ENCODE measurements at regions not wholly inside any gene's neighbourhood (a gene's known extent, or its start where the extent isn't known, plus 50 kb on each side); places are given as distances from the start of the nearest gene placed in this dataset.

GRCh38 chr9:118268046-118268445, 563.8 kb downstream of the TLR4 start:
- TF ChIP-seq CTCF (IDR thresholded peaks at IDR 0.05; ENCODE audit: poor library complexity, severe bottlenecking): no peak
- TF ChIP-seq POLR2AphosphoS5 (IDR thresholded peaks at IDR 0.05): no peak
- TF ChIP-seq EP300 (conservative IDR thresholded peaks at IDR 0.05; ENCODE audit: poor library complexity, severe bottlenecking): no peak
- TF ChIP-seq MXI1 (conservative IDR thresholded peaks at IDR 0.05; ENCODE audit: poor library complexity, severe bottlenecking): no peak
- no peak for TF ChIP-seq RAD21 (conservative IDR thresholded peaks at IDR 0.05)
- TF ChIP-seq REST (IDR thresholded peaks at IDR 0.05; ENCODE audit: borderline replicate concordance): no peak
- no peak for TF ChIP-seq TAF1 (IDR thresholded peaks at IDR 0.05; ENCODE audit: low read depth)
- TF ChIP-seq EZH2 (IDR thresholded peaks at IDR 0.05; ENCODE audit: borderline replicate concordance, insufficient read depth, low read length, poor library complexity, severe bottlenecking): no peak

Measured in neural cell (in vitro differentiated cells).